Hippocampal formation (tissue), 2 donors: ENCODE measurements at regions not wholly inside any gene's neighbourhood (a gene's known extent, or its start where the extent isn't known, plus 50 kb on each side); places are given as distances from the start of the nearest gene placed in this dataset.

Source experiments
- DNase-seq, 2 donors: peaks; one replicate each; lab custom pipeline; 2025; lab: John Stamatoyannopoulos, UW

GRCh38 chr10:62873866-62874265 lies 57.7 kb upstream of the EGR2 start:
- DNase-seq, result no peak

GRCh38 chr10:62870866-62871265 lies 54.7 kb upstream of the EGR2 start:
- no peak for DNase-seq

- DNase-seq, result no peak
These were observed 53.8 kb upstream of the EGR2 start for GRCh38 chr10:62869958-62870357.

GRCh38 chr10:62866941-62867340 lies 50.8 kb upstream of the EGR2 start:
- no peak for DNase-seq

GRCh38 chr10:62866451-62866850 lies 50.3 kb upstream of the EGR2 start:
- no peak for DNase-seq
